ENCODE measurements at regions not wholly inside any gene's neighbourhood (a gene's known extent, or its start where the extent isn't known, plus 50 kb on each side); places are given as distances from the start of the nearest gene placed in this dataset.
"Not testable (repeated sequence)": the region's sequence is repeated elsewhere in the genome, so short reads cannot be mapped to it uniquely, and the experiment has no call there.

DNA sequence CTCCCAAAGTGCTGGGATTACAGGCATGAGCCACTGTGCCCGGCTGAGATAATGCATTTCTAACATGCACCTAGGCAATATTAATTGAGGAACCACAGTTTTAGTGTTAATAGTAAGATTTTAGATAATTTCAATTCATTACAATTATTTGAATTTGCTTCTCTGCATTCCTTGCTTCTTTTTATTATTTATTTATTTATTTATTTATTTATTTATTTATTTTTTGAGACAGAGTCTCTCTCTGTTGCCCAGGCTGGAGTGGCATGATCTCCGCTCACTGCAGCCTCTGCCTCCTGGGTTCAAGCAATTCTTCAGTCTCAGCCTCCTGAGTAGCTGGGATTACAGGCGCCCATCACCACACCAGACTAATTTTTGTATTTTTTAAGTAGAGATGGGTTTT is 135.7 kb upstream of the OR13F1 start:
- TF ChIP-seq POLR2A (IDR thresholded peaks at IDR 0.05; ENCODE audit: extremely low read depth, insufficient read length); CTCF (IDR thresholded peaks at IDR 0.05; ENCODE audit: low read depth, low read length); MYC (IDR thresholded peaks at IDR 0.05; ENCODE audit: low read depth, low read length); MAX (IDR thresholded peaks at IDR 0.05; ENCODE audit: low read depth, low read length): not testable (repeated sequence)
